HG03175 (cell line): ENCODE measurements at regions not wholly inside any gene's neighbourhood (a gene's known extent, or its start where the extent isn't known, plus 50 kb on each side); places are given as distances from the start of the nearest gene placed in this dataset.
"Not testable (repeated sequence)": the region's sequence is repeated elsewhere in the genome, so short reads cannot be mapped to it uniquely, and the experiment has no call there.

ENCODE experiments used
- ATAC-seq: cut with Tn5 transposase; IDR thresholded peaks from one replicate; pipeline ENCODE4 v1.9.1; 2021; ENCODE audit warnings: mild to moderate bottlenecking, moderate library complexity; ENCODE audit not compliant: unreplicated experiment

GRCh38 chr5:155684417-155684816 is 642.5 kb upstream of the SGCD start:
- ATAC-seq = no peak

- no peak for ATAC-seq
Measured at GRCh38 chr5:155686131-155686530, 640.8 kb upstream of the SGCD start.

GRCh38 chr5:155689406-155689805 is 637.6 kb upstream of the SGCD start:
- ATAC-seq = no peak

GRCh38 chr5:155696362-155696761 is 630.6 kb upstream of the SGCD start:
- no peak for ATAC-seq

- no peak for ATAC-seq
Measured at GRCh38 chr5:155697236-155697635, 629.7 kb upstream of the SGCD start.

GRCh38 chr5:155699385-155699784 is 627.6 kb upstream of the SGCD start:
- no peak for ATAC-seq

- no peak for ATAC-seq
Measured at GRCh38 chr5:155700333-155700732, 626.6 kb upstream of the SGCD start.

- no peak for ATAC-seq
Measured at GRCh38 chr5:155711882-155712281, 615.1 kb upstream of the SGCD start.

GRCh38 chr5:155714435-155714834 is 612.5 kb upstream of the SGCD start:
- ATAC-seq = not testable (repeated sequence)

- no peak for ATAC-seq
Measured at GRCh38 chr5:155726267-155726666, 600.7 kb upstream of the SGCD start.

GRCh38 chr5:155727512-155728145 is 599.3 kb upstream of the SGCD start:
- no peak for ATAC-seq

- no peak for ATAC-seq
Measured at GRCh38 chr5:155728146-155728856, 598.7 kb upstream of the SGCD start.

GRCh38 chr5:155728857-155729683 is 597.9 kb upstream of the SGCD start:
- ATAC-seq = no peak

- ATAC-seq = no peak
Measured at GRCh38 chr5:155729684-155730059, 597.3 kb upstream of the SGCD start.

GRCh38 chr5:155732587-155733376 is 594.2 kb upstream of the SGCD start:
- no peak for ATAC-seq

GRCh38 chr5:155733935-155734334 is 593.0 kb upstream of the SGCD start:
- no peak for ATAC-seq

- ATAC-seq = no peak
Measured at GRCh38 chr5:155735388-155735787, 591.6 kb upstream of the SGCD start.

GRCh38 chr5:155738616-155739015 is 588.3 kb upstream of the SGCD start:
- no peak for ATAC-seq

- no peak for ATAC-seq
Measured at GRCh38 chr5:155746367-155747038, 580.5 kb upstream of the SGCD start.

GRCh38 chr5:155750101-155750500 is 576.9 kb upstream of the SGCD start:
- no peak for ATAC-seq

- no peak for ATAC-seq
Measured at GRCh38 chr5:155750571-155750970, 576.4 kb upstream of the SGCD start.
